Superior temporal gyrus (tissue), 1 donor: ENCODE measurements at regions not wholly inside any gene's neighbourhood (a gene's known extent, or its start where the extent isn't known, plus 50 kb on each side); places are given as distances from the start of the nearest gene placed in this dataset.
"Not testable (repeated sequence)": the region's sequence is repeated elsewhere in the genome, so short reads cannot be mapped to it uniquely, and the experiment has no call there.

ENCODE experiments used
- DNase-seq: peaks from one replicate; pipeline ENCODE4 v3.0.0-alpha.2; 2016; ENCODE audit errors: extremely low spot score

DNA sequence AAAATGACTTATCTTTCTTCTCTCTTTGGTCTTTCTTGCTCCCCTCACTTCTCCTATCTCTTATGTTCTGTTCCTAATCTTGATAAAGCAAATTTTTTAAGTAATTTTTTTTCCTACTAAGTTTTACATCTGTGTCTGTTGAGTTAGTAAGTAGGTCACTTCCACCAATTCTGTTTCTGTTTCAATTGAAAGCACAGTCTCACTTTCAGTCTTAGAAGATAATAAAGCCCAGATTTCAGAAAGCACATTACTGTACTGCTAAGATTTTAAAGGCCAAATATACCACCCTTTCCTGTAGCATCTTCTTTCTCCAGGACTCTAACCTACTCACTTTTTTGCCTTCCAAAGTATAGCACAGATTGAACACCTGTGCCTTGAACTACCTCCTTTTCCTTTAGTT lies 866.1 kb upstream of the ADGRB3 start:
- DNase-seq: no peak

DNA sequence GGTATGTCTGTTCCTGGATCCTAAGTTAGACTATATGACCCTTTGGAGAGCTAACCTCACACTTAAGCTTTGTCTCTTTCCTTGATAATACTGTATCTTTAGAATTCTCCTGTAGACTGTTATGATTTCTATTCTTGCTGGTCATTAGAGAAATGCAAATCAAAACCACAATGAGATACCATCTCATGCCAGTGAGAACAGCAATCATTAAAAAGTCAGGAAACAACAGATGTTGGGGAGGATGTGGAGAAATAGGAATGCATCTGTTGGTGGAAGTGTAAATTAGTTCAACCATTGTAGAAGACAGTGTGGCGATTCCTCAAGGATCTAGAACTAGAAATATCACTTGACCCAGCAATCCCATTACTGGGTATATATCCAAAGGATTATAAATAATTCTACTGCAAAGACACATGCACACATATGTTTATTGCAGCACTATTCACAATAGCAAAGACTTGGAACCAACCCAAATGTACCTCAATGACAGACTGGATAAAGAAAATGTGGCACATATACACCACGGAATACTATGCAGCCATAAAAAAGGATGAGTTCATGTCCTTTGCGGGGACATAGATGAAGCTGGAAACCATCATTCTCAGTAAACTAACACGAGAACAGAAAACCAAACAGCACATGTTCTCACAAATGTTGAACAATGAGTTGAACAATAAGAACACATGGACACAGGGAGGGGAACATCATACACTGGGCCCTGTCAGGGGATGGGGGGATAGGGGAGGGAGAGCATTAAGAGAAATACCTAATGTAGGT lies 867.8 kb upstream of the ADGRB3 start:
- DNase-seq: not testable (repeated sequence)

DNA sequence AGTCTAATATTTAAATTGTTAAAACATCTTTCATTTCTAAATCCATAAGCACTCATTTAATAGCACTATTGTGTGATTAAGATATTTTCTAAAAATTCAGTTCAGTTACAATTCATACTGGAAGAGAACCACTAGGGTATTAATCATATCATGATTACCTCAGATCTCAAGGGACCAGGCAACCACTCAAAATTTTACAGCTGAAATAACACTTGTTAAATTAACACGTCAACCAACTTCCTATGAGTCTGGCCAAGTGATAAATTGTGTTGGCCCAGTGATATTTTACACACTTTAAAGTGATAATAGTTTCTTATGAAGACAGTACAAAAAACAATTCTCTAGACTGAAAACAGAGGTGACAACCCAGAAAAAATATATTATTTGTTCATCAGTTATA lies 869.0 kb upstream of the ADGRB3 start:
- DNase-seq: no peak

DNA sequence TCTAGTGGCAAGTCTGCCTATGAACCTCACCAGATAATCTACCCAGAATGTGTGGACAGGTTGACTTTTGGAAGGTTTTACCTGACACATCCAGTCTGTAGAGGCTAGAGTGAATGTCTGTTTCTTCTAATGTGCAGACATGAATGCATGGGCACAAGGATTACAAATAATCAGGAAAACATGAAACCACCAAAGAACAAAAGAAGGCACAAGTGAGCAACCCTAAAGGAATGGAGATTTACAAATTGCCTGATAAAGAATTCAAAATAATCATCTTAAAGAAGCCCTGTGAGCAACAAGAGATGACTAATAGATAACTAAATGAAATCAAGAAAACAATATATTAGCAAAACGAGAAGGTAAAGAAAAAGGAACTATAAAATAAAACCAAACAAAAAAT lies 876.1 kb upstream of the ADGRB3 start:
- no peak for DNase-seq

DNA sequence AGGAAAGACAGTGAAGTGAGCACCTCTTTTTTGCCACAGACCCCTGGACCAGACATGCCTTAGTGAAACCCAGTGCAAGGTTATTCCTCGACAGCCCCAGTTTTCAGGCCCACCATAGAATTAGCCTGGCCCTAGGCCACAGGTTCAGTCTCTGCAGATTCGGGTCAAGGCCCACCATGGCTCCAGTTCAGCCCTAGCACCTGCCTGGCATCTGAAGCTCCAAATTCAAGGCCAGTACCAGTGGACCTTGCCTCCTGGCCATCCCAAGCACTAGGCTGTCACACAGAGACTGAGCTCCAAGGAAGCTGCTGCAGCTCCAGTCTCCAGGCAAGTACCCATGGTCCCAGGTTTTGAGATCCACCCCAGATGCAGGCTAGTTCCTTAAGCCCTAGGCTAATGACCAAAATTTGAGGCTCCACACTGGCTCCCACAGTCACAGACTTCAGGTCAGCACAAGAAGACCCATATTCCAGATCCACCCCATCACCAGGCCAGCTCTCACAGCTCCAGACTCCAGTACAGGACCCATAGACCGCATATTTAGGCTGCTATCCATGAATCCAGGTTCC lies 877.5 kb upstream of the ADGRB3 start:
- no peak for DNase-seq

DNA sequence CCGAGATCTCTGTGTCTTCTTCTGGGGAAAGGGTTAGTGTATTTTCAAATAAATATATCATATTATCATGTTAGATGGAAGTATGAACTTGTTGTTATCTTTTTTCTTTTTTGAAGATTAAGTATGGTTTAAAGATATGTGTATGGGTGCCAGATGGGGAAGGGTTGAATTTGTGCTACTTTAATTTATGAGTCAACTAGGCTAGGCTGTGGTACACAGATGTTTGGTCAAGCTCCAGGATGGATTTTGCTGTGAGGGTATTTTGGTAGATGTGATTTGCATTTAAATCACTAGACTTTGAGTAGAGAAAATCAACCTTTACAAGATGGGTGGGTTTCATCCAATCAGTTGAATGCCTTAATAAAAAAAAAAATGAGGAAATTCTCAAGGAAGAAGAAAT lies 886.6 kb upstream of the ADGRB3 start:
- DNase-seq: no peak

DNA sequence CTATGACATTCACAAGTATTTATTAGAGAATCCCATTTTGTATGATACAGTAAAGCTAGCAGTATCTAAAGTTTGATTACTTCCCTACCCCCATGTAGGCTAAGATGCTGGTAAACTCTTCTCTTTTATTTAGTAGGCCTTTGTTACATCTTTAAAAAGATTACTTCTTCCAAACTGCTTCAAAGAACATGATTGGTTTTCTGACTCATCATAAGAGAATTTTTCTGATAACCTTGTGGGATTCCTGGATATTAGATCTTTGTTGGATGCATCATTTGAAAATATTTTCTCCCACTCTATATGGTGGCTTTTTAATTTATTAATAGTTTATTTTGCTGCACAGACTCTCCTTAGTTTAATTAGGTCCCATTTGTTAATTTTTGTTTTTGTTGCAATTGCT lies 898.3 kb upstream of the ADGRB3 start:
- DNase-seq: no peak

DNA sequence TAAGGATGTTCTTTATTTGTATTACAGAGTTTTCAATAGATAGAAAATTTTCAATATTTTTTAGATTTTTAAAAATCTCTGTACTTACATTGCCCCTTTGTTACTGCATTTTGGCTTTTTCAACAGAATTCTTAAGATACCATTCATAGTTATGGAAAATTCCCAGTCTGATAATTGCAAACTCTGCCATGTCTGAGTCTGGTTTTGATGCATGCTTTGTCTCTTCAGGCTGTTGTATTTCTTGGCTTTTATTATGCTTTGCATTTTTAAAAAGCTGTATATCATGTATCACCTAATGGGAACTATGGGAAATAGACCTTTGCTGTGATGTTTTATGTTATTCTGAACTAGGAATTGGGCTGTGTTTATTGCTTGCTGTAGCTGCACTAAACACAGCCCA lies 898.9 kb upstream of the ADGRB3 start:
- no peak for DNase-seq

DNA sequence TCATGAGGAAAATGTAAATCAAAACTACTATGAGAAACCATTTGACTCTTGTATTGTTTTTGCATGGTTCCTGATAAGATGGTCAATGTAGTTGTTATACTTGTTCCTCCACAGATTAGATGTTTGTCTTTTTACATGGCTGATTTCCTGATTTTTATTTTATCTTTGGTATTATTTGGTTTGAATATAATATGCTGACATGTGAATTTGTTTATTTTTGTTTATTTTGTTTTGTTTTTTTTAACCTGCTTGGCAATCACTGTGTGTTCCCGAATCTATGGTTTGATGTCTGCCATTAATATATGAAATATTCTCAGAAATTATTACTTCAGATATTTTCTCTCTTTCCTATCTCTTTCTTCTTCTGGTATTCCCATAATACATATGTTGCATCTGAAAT lies 899.5 kb upstream of the ADGRB3 start:
- no peak for DNase-seq

DNA sequence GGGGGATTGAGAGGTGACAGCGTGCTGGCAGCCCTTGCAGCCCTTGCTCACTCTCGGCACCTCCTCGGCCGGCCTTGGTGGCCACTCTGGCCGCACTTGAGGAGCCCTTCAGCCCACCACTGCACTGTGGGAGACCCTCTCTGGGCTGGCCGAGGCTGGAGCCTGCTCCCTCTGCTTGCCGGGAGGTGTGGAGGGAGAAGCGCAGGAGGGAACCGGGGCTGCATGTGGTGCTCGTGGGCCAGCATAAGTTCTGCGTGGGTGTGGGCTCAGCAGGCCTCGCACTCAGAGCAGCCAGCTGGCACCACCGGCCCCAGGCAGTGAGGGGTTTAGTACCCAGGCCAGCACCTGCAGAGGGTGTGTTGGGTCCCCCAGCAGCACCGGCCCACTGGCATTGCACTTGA lies 912.2 kb upstream of the ADGRB3 start:
- no peak for DNase-seq

DNA sequence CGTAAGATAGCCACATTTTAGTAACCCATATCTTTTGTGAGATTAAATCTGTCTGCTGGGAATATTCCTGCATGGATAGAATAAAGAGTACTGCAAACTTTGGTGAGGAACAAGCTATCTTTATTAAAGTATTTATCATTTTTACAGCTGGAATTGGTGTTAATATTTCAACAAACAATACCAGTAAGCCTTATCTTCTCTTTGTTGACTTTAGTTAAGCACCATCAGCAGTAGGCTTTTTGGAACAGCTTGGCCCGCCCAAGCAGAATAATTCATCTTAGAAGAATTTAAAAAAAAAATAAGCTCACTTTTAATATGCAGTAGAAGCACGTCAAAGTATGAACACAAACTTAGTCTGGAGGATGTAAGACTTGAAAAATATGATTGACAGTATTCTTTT lies 917.8 kb upstream of the ADGRB3 start:
- DNase-seq: no peak

DNA sequence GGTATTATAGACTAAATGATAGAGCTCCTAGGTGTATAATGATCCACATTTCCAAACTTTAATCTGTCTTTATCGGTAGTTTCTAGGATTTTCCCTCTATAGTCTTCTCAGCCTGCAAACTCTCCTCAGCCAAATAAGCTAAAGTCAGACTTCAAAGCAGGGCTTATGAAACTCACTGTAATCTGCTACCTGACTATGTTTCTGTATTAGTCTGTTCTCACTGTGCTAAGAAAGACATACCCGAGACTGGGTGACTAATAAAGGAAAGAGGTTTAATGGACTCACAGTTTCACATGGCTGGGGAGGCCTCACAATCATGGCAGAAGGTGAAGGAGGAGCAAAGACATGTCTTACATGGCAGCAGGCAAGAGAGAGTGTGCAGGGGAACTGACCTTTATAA lies 928.7 kb upstream of the ADGRB3 start:
- DNase-seq: no peak

DNA sequence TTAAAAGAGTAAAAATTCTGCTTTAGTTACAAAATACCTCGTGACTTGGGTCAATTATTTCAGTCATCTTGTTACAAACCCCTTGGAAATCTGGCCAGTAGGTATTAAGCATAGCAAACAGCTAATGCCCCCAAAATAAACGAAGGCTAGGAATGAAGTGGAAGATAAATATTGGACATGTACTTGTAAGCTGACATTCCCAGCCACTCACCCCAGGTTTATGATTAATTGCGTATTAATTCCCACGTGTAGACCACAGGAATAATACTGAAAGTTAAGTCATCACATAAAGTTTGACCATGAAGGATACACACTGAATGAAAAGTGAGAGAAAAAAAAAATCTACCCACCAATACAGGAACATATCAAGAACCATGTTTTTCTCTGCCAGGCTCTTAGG lies 936.5 kb upstream of the ADGRB3 start:
- no peak for DNase-seq

DNA sequence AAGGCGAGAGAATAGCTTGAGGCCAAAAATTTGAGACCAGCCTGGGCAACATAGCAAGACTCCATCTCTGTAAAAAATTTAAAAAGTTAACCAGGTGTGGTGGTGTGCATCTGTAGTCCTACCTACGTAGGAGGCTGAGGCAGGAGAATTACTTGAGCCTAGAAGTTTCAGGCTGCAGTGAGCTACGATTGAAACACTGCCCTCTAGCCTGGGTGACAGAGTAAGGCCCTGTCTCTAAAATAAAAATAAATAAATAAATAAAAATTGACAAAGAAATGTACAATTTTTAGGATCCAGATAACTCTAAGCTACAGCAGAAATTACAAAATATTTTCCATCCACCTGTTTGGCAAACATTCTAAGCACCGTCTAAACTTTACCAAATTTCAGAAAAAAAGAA lies 941.0 kb upstream of the ADGRB3 start:
- DNase-seq: no peak

DNA sequence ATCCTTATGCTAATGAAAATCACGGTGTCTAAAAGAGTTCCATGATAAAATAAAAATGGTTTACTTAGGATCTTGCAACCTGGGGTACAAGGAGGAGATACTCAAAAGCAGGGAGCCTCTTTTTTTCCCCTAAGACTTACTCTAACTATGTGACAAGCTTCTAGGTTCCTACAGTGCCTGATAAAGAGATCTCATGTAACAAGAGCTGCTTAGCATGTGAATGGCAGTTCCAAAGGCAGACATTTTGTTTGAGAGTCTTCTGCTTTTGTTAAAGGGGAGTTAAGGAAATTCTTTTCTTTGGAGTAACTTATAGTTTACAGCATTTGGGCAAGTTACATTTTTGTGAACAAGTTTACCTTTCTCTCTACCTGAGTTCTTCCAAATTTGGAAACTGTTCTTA lies 945.8 kb upstream of the ADGRB3 start:
- DNase-seq: no peak

DNA sequence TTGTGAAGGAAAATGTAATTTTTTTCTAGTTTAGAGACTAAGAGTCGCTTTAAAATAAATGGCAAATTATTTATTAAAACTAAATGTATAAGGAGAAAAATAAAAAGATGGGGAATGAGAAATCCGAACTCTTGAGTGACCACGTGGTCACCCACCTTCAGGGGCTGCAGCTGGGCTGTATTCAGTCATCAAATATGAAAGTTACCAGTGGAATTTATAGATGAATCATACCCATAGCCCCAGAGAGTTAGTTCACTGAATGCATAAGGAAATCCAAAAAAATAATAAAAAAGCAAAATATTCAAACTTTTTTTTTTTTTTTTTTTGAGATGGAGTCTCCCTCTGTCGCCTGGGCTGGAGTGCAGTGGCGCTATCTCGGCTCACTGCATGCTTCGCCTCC lies 947.7 kb upstream of the ADGRB3 start:
- no peak for DNase-seq

DNA sequence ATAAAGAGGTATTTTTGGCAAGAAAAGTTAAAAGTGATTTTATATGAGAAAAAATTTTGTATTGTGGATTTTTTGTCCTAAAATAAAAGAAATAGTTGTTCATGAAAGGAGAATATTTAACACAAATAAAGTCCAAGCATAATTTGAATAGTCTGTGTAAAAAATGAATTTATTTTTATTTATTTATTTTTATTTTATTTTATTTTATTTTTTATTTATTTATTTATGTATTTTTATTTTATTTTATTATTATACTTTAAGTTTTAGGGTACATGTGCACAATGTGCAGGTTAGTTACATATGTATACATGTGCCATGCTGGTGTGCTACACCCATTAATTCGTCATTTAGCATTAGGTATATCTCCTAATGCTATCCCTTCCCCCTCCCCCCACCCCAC lies 948.9 kb upstream of the ADGRB3 start:
- not testable (repeated sequence) for DNase-seq

DNA sequence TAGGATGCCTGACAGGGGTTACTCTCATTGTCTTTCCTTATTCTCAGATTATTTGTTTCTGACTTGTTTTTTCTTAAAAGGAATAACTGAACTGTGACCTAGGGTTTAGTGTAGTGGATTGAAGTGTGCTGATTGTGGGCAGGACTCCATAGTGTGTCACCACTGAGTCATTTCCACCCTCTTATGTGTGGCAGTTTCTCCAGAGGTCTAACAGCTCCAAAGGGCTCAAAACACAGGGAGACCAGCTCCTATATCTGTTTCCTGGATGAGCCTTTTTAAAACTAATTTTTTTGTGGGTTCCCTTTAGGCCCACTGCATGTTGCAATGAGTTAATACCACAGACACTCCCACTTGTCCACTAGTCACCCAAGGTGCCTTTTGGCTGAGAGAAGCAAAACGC lies 951.1 kb upstream of the ADGRB3 start:
- DNase-seq: no peak

DNA sequence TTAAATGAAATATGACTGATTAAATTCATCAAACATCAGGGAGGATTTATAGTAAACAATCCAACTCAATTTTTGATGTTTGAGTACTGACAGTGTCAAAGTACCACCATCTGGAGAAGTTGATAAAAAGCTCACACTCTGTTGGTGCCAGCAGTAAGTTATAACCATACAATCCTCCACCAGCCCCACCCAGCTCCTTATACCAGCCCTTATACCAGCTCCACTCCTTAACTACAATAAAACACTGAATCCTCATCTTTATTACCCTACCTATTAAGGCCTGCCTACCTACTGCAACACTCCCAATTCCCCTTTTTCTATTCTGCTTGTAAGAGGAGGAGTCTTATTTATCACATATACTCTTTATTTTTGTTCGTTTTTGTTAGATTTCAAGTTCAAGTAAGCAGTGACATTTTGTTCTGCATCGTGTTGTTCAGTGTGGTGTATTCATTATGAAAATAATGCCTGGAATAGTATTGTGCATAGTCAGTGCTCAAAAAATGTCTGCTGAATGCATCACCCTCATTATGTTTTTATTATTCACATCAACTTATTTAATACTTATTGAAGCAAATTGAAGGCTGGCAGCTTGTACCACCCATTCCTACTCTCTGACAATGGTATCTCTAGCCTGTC lies 954.7 kb upstream of the ADGRB3 start:
- no peak for DNase-seq

DNA sequence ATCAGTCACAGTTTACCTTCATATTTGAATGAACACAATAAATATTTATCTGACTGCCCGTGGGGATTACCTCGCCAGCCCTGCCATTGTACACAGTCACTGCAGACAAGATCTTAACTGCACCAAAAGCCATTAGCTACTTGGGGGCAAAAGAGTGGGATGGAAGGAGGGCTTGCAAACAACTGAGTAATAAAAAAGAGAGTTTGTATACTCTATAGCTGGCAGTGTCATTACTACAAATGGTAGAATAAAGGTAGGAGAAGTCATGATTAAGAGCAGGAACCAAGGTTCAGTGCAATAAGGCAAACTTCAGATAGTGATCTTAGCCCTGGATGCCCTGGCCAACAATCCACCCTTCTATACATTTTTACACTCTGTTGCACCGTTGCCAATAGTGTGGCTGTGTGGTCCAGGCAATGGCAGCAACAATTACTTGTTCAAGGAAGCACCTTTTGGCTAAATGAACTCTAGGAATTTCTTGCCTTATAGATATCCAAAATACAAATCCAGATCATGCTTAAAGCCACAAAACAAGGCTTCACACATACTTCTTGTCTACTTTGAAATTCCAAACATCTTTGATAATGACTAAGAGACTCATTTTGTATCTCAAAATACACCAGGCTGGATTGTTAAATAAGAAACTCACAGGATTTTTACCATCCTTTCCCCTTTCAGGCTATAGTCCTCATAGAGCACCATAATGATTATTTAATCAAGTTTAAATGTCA lies 955.4 kb upstream of the ADGRB3 start:
- DNase-seq: no peak

DNA sequence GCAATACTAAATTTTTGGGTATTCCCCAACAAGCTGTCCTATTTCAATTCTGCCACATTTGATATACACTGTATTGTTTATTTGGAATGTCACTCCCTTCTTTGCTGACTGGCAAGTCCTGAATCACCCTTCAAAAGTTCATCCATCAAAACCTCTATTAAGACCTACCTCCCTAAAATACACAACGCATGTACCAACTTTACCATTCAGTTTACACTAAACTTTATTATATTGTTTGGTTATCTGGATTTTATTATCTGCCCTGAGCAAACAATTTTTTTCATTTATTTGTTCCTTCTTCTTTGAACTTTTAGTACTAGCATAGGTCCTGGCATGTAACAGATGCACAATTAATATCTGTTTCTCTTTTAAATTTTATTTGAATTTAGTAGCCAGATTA lies 958.2 kb upstream of the ADGRB3 start:
- DNase-seq: no peak

DNA sequence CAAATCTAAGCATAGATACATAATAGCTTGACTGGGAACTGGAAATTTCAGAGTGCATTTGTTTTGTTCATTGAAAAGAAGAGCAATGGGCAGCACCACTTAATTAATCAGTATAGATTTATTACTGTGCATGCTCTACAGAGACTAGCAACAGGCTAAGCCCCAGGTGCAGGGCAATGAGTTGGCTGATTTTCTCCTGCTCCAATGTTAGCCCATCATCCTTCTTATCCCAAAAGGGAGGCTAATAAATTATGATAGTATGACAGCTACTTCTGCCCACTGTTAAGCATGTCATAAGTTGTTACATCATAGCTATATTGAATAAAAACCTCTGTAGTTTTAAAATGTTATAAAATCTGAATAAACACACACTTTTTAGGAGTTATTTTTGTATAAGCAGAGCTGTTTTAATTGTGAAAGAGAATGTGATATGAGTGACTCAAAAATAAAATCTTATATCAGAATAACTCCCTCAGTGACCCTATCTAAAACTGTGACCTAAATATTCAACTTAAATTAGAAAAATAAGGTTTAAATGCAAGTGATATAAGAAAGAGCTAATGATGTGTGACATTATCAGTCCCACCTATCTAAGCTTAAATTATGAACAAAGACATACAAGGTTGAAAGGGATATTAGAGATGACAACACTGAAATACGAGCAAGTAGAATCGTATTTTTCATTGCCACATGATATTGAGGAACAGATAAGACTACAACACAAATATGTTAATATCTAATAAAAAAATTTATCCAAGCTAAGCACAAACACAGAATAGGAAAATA lies 967.3 kb upstream of the ADGRB3 start:
- no peak for DNase-seq
